Kidney (tissue), 13 donors: ENCODE measurements at regions not wholly inside any gene's neighbourhood (a gene's known extent, or its start where the extent isn't known, plus 50 kb on each side); places are given as distances from the start of the nearest gene placed in this dataset.

Source experiments
- DNase-seq, 5 donors: peaks; one replicate each; pipeline ENCODE4 v3.0.0-alpha.2; 2013 to 2020
- FAIRE-seq: peaks from 2 replicates; lab custom pipeline; 2012; peaks lifted over from hg19 to GRCh38; lab: Jason Lieb, UNC
- H3K27ac ChIP-seq, 2 donors: one replicate each; pipeline ENCODE4 v1.7.0; 2013; ENCODE audit warnings: low read depth in 2 of 2, low read length in 2 of 2, inconsistent platforms in 1 of 2
- H3K27me3 ChIP-seq: one replicate; pipeline ENCODE4 v1.7.1; 2013; ENCODE audit warnings: low read length, inconsistent platforms; ENCODE audit not compliant: control insufficient read depth, insufficient read depth
- H3K36me3 ChIP-seq, 3 donors: one replicate each; pipeline versions ENCODE4 v1.7.0 to v1.7.1; 2013; ENCODE audit warnings: low read length in 3 of 3, control low read depth in 1 of 3, inconsistent platforms in 1 of 3; ENCODE audit not compliant: insufficient read depth in 3 of 3, control insufficient read depth in 2 of 3
- H3K4me1 ChIP-seq, 3 donors: one replicate each; pipeline versions ENCODE4 v1.7.0 to v1.7.1; 2013; ENCODE audit warnings: low read length in 3 of 3, inconsistent platforms in 1 of 3, low read depth in 1 of 3; ENCODE audit not compliant: control insufficient read depth in 2 of 3, insufficient read depth in 2 of 3
- H3K4me3 ChIP-seq, 3 donors: one replicate each; pipeline versions ENCODE4 v1.7.0 to v1.8.1; 2013; ENCODE audit warnings: low read length in 3 of 3, control low read depth in 1 of 3, inconsistent platforms in 1 of 3
- H3K9ac ChIP-seq, 3 donors: one replicate each; pipeline versions ENCODE4 v1.7.0 to v1.7.1; 2013; ENCODE audit warnings: low read length in 3 of 3, control low read depth in 1 of 3, inconsistent platforms in 1 of 3
- H3K9me3 ChIP-seq, 3 donors: one replicate each; pipeline versions ENCODE4 v1.7.0 to v1.7.1; 2013; ENCODE audit warnings: low read length in 3 of 3, control low read depth in 1 of 3, inconsistent platforms in 1 of 3; ENCODE audit not compliant: control insufficient read depth in 2 of 3, insufficient read depth in 1 of 3
- intact Hi-C: fragments of 100-400 bp; cut with DNase I; formaldehyde crosslinking; loops from one replicate; pipeline ENCODE4 v1.11.1; 2022
- TF ChIP-seq, protein P1 (sequence below): IDR thresholded peaks from 3 replicates; pipeline ENCODE4 v1.5.1; 2012; ENCODE audit warnings: mild to moderate bottlenecking, moderate library complexity, borderline replicate concordance; ENCODE audit not compliant: insufficient read depth; ENCODE audit errors: extremely low read depth
- donor health status: control.
- donor health status: control.
- donor health status: control.
- donor health status: control.
- donor health status: control.
- donor health status: DM: yes; HTN: yes; CAD: no.
- donor health status: Normal renal cell carcinoma (clear cell type).

DNA sequence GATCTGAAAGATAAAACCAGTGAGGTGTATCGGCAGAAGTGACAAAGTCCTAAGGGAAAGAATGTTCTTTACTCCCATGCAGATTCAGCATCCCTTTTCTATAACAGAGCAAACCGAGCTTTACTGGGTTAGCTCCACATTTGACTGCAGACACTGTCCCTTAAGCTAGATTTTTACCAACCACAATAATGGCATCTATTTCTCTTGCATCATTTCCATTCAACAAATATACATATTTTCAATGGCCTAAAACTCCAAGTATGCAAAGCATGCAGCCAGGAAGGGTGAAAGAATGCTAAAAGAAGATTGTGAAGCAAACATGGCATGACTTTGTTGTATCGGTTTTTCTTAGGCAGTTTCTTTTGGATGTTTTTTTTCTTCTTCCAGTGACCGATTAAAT lies 255.4 kb downstream of the OGFRL1 start:
- intact Hi-C loops: no loop called here
- no peaks in the 10 kb centered on the region for H3K36me3 ChIP-seq
- no peaks in the 10 kb centered on the region for H3K27me3 ChIP-seq
- H3K4me1 ChIP-seq: no peaks in the 10 kb centered on the region
- no peak overlapping the region for H3K9ac ChIP-seq
- no peak overlapping the region for H3K4me3 ChIP-seq
- no peaks in the 10 kb centered on the region for H3K9me3 ChIP-seq
- no peak for DNase-seq
- TF ChIP-seq, protein P1, sequence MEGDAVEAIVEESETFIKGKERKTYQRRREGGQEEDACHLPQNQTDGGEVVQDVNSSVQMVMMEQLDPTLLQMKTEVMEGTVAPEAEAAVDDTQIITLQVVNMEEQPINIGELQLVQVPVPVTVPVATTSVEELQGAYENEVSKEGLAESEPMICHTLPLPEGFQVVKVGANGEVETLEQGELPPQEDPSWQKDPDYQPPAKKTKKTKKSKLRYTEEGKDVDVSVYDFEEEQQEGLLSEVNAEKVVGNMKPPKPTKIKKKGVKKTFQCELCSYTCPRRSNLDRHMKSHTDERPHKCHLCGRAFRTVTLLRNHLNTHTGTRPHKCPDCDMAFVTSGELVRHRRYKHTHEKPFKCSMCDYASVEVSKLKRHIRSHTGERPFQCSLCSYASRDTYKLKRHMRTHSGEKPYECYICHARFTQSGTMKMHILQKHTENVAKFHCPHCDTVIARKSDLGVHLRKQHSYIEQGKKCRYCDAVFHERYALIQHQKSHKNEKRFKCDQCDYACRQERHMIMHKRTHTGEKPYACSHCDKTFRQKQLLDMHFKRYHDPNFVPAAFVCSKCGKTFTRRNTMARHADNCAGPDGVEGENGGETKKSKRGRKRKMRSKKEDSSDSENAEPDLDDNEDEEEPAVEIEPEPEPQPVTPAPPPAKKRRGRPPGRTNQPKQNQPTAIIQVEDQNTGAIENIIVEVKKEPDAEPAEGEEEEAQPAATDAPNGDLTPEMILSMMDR: no peak
- no peak for FAIRE-seq
- H3K27ac ChIP-seq: no peak overlapping the region

DNA sequence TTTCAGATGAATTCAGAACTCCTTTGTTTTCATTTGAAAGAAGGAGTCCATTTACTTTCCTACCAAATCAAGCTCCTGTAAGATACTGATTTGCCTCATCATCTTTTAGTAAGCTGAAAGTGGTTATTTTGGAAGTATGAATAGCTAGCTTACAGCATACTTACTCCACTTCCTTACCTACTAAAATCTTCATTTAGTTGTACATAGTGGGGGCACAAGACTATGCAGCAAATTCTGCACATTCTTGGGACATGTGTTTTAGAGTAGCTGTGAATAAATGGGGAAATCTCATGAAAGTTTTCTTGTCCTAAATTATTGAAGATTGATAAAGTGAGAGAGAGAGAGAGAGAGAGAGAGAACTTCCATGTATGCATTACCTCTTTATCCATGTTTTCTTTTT lies 256.3 kb downstream of the OGFRL1 start:
- H3K9ac ChIP-seq: no peak overlapping the region
- H3K27ac ChIP-seq: no peak overlapping the region
- FAIRE-seq: no peak
- H3K4me3 ChIP-seq: no peak overlapping the region
- TF ChIP-seq, protein P1: no peak
- intact Hi-C loops: no loop called here
- H3K27me3 ChIP-seq: no peaks in the 10 kb centered on the region
- H3K9me3 ChIP-seq: no peaks in the 10 kb centered on the region
- DNase-seq: no peak
- no peaks in the 10 kb centered on the region for H3K4me1 ChIP-seq
- no peaks in the 10 kb centered on the region for H3K36me3 ChIP-seq

DNA sequence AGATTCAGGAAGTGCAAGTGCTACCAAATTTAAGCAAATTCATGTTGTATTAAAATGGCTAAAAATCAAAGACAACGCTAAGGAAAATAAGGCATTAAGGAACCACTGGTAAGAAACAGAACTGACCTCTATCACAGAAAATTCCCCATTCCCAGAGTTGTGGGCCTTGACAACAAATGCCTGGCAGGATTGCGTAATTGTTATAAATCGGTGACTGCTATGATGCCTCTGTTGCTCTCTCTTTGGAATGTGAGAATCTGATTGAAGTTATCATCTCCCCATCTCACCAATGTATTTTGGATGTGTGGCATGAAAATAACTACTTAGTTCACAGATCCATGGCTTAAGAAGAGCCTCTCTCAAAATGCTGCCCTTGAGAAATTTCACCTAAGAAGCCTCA lies 257.3 kb downstream of the OGFRL1 start:
- TF ChIP-seq, protein P1: no peak
- Histone ChIP-seq H3K9ac (no peak overlapping the region), H3K4me1 (no peaks in the 10 kb centered on the region), H3K27me3 (no peaks in the 10 kb centered on the region), H3K27ac (no peak overlapping the region), H3K36me3 (no peaks in the 10 kb centered on the region), H3K4me3 (no peak overlapping the region), H3K9me3 (no peaks in the 10 kb centered on the region)
- FAIRE-seq (no peak), DNase-seq (no peak)
- intact Hi-C loops: no loop called here

DNA sequence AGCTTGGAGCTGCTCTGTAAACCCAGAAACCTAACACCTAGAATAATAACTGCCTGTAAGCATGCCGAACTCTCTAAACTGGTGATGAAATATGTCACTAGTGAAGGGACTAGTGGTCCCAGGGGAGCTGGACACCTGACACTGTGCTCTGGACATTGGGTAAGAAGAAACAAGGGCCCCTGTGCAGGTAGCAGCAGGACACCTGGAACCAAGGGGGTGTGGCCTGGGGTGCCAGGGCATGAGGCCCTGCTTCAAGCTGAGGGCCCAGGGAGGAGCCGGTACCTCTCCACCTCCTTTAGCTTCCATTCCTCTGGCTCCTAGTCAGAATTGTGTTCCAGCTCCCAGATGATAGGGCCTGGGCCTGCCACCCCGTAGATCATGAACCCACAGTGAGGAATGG lies 263.2 kb downstream of the OGFRL1 start:
- Histone ChIP-seq H3K27ac (no peak overlapping the region), H3K36me3 (no peaks in the 10 kb centered on the region), H3K4me1 (no peaks in the 10 kb centered on the region), H3K9me3 (peaks cover 0 to 4% (median 3%) of the 10 kb centered on the region in 3 donors), H3K9ac (no peak overlapping the region), H3K27me3 (no peaks in the 10 kb centered on the region), H3K4me3 (no peak overlapping the region)
- DNase-seq (no peak), FAIRE-seq (no peak)
- intact Hi-C loops: no loop called here
- TF ChIP-seq, protein P1: no peak
